Loucy (cell line): ENCODE measurements at regions not wholly inside any gene's neighbourhood (a gene's known extent, or its start where the extent isn't known, plus 50 kb on each side); places are given as distances from the start of the nearest gene placed in this dataset.

Source experiments
- H2AFZ ChIP-seq: fragments of 200-600 bp; sonication (generic); 2 replicates; pipeline ENCODE4 v1.6.0; 2016; ENCODE audit warnings: antibody characterized with exemption, mild to moderate bottlenecking, low read length, moderate library complexity
- H3F3A ChIP-seq: fragments of 200-600 bp; 2 replicates; pipeline ENCODE4 v1.6.0; 2016; ENCODE audit warnings: antibody characterized with exemption, low read depth, mild to moderate bottlenecking
- H3K27me3 ChIP-seq: fragments of 200-600 bp; sonication (generic); 2 replicates; pipeline ENCODE4 v1.6.1; 2014; ENCODE audit warnings: low read length, mild to moderate bottlenecking; ENCODE audit not compliant: insufficient read depth, poor library complexity, severe bottlenecking
- H3K36me3 ChIP-seq: fragments of 200-600 bp; sonication (generic); 2 replicates; pipeline ENCODE4 v1.6.1; 2016; ENCODE audit warnings: low read length; ENCODE audit not compliant: insufficient read depth
- H3K4me1 ChIP-seq: fragments of 200-600 bp; sonication (generic); 2 replicates; pipeline ENCODE4 v1.5.1; 2014; ENCODE audit warnings: low read length, mild to moderate bottlenecking; ENCODE audit not compliant: insufficient read depth, poor library complexity, severe bottlenecking
- H3K4me2 ChIP-seq: fragments of 200-600 bp; sonication (generic); 2 replicates; pipeline ENCODE4 v1.6.0; 2014; ENCODE audit warnings: antibody characterized with exemption, low read length, low read depth, mild to moderate bottlenecking; ENCODE audit not compliant: poor library complexity, severe bottlenecking
- H3K4me3 ChIP-seq: fragments of 200-600 bp; sonication (generic); 2 replicates; pipeline ENCODE4 v1.5.1; 2014; ENCODE audit warnings: low read length, mild to moderate bottlenecking, mixed read lengths; ENCODE audit not compliant: poor library complexity, severe bottlenecking
- H3K79me2 ChIP-seq: fragments of 200-600 bp; sonication (generic); 2 replicates; pipeline ENCODE4 v1.6.1; 2014; ENCODE audit warnings: low read length; ENCODE audit not compliant: insufficient read depth
- H3K9ac ChIP-seq: fragments of 200-600 bp; sonication (generic); 2 replicates; pipeline ENCODE4 v1.6.0; 2014; ENCODE audit warnings: mild to moderate bottlenecking, low read depth, low read length, moderate library complexity; ENCODE audit not compliant: poor library complexity, severe bottlenecking
- H3K9me2 ChIP-seq: fragments of 200-600 bp; sonication (generic); replicated peaks from 2 replicates; pipeline ENCODE4 v1.6.1; 2016; ENCODE audit warnings: low read depth, low read length, mixed read lengths
- H3K9me3 ChIP-seq: fragments of 200-600 bp; sonication (generic); 2 replicates; pipeline ENCODE4 v1.6.1; 2014; ENCODE audit warnings: mild to moderate bottlenecking, antibody characterized with exemption, low read length, low read depth; ENCODE audit not compliant: insufficient read depth
- H4K20me1 ChIP-seq: fragments of 200-600 bp; sonication (generic); 2 replicates; pipeline ENCODE4 v1.6.0; 2014; ENCODE audit warnings: antibody characterized with exemption, low read length, mild to moderate bottlenecking; ENCODE audit not compliant: insufficient read depth, poor library complexity, severe bottlenecking
- EZH2phosphoT487 ChIP-seq: fragments of 200-600 bp; IDR thresholded peaks from 2 replicates; pipeline ENCODE4 v1.6.1; 2018; ENCODE audit warnings: antibody characterized with exemption, mild to moderate bottlenecking, moderate library complexity, borderline replicate concordance
- TF ChIP-seq, protein P1 (sequence below): fragments of 200-600 bp; sonication (generic); conservative IDR thresholded peaks from 2 replicates; pipeline ENCODE4 v1.5.1; 2014; ENCODE audit warnings: mild to moderate bottlenecking, antibody characterized with exemption, low read length

GRCh38 chr5:148911386-148911785 is 85.0 kb downstream of the ADRB2 start:
- H3K9me2 ChIP-seq, result no peaks in the 10 kb centered on the region
- H3K9me3 ChIP-seq, result no peaks in the 10 kb centered on the region
- H2AFZ ChIP-seq, result no peak overlapping the region
- no peaks in the 10 kb centered on the region for H3K79me2 ChIP-seq
- H3K36me3 ChIP-seq, result no peaks in the 10 kb centered on the region
- no peak for TF ChIP-seq EZH2phosphoT487
- TF ChIP-seq, protein P1, sequence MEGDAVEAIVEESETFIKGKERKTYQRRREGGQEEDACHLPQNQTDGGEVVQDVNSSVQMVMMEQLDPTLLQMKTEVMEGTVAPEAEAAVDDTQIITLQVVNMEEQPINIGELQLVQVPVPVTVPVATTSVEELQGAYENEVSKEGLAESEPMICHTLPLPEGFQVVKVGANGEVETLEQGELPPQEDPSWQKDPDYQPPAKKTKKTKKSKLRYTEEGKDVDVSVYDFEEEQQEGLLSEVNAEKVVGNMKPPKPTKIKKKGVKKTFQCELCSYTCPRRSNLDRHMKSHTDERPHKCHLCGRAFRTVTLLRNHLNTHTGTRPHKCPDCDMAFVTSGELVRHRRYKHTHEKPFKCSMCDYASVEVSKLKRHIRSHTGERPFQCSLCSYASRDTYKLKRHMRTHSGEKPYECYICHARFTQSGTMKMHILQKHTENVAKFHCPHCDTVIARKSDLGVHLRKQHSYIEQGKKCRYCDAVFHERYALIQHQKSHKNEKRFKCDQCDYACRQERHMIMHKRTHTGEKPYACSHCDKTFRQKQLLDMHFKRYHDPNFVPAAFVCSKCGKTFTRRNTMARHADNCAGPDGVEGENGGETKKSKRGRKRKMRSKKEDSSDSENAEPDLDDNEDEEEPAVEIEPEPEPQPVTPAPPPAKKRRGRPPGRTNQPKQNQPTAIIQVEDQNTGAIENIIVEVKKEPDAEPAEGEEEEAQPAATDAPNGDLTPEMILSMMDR, result no peak
- H3K4me2 ChIP-seq, result no peak overlapping the region
- H3K4me1 ChIP-seq, result no peaks in the 10 kb centered on the region
- no peaks in the 10 kb centered on the region for H3K27me3 ChIP-seq
- H3K9ac ChIP-seq, result no peak overlapping the region
- H3K4me3 ChIP-seq, result no peak overlapping the region
- H4K20me1 ChIP-seq, result no peaks in the 10 kb centered on the region
- no peaks in the 10 kb centered on the region for H3F3A ChIP-seq

- H3F3A ChIP-seq, result no peaks in the 10 kb centered on the region
- no peak overlapping the region for H3K9ac ChIP-seq
- H3K4me2 ChIP-seq, result no peak overlapping the region
- H3K9me2 ChIP-seq, result no peaks in the 10 kb centered on the region
- no peak overlapping the region for H2AFZ ChIP-seq
- H3K4me1 ChIP-seq, result no peaks in the 10 kb centered on the region
- no peaks in the 10 kb centered on the region for H4K20me1 ChIP-seq
- H3K27me3 ChIP-seq, result no peaks in the 10 kb centered on the region
- TF ChIP-seq, protein P1, result no peak
- TF ChIP-seq EZH2phosphoT487, result no peak
- no peak overlapping the region for H3K4me3 ChIP-seq
- no peaks in the 10 kb centered on the region for H3K79me2 ChIP-seq
- no peaks in the 10 kb centered on the region for H3K36me3 ChIP-seq
- no peaks in the 10 kb centered on the region for H3K9me3 ChIP-seq
Observed at GRCh38 chr5:148912146-148912545, 85.7 kb downstream of the ADRB2 start.

DNA sequence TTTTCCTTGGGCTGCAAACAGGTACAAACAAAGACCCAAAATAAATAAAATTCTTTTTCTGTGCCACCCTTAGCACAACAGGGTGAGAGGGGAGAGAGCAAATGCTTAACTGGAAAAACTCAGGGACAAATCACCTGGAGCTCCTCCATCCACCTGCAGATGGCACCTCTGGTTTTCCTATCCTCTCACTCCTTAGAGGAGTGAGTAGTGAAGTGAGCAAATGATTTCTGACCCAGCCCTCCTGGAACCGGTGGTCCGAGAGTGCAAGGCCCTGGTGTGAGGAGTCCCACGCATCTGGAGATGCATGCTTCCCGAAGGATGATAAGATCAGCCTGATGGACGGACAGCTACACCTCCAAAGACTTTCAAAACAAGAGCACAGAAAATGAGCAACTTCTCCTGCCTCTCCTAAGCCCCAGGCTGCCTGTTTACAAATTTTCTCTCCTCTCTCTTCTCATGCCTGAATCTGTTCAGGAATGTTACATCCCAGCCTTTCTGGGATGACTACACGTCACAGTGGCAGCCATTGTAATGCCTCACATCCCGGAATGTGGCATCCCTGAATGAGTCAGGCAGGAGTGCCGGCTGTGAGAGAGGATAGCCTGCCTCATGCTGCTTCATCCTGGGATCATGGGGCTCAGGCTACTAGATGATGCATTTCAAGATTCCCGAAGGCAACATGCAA is 86.4 kb downstream of the ADRB2 start:
- Histone ChIP-seq H3K4me3 (no peak overlapping the region), H3K4me2 (no peak overlapping the region), H2AFZ (no peak overlapping the region)

More for the DNA sequence above, 86.4 kb downstream of the ADRB2 start:
- Histone ChIP-seq H3K9ac (no peak overlapping the region), H3K79me2 (no peaks in the 10 kb centered on the region), H3K4me1 (no peaks in the 10 kb centered on the region), H3F3A (no peaks in the 10 kb centered on the region), H3K27me3 (no peaks in the 10 kb centered on the region), H3K36me3 (no peaks in the 10 kb centered on the region), H3K9me3 (no peaks in the 10 kb centered on the region), H4K20me1 (no peaks in the 10 kb centered on the region), H3K9me2 (no peaks in the 10 kb centered on the region)
- no peak for TF ChIP-seq EZH2phosphoT487
- TF ChIP-seq, protein P1, result peak; percentile 36
